ENCODE measurements at regions not wholly inside any gene's neighbourhood (a gene's known extent, or its start where the extent isn't known, plus 50 kb on each side); places are given as distances from the start of the nearest gene placed in this dataset.

- H3K4me3 Mint-ChIP-seq, result no peak overlapping the region
- no peak overlapping the region for H3K4me3 ChIP-seq (ENCODE audit: control insufficient read depth in 1 of 2, extremely low read depth in 1 of 2, low read length in 1 of 2)
- H3K27me3 ChIP-seq (replicated peaks in 1 of 2; ENCODE audit: control insufficient read depth in 2 of 2, extremely low read depth in 1 of 2, insufficient read depth in 2 of 2, low read length in 1 of 2), result peaks cover 0 to 8% of the 10 kb centered on the region in 2 experiments
- POLR2A ChIA-PET, result interaction anchor here in 1 of 2 donors (0.6 kb wide), 1 partner anchor 8 kb away, joined by 3 read pairs; no protein-coding TSS in a partner anchor
- no CpG with 5 or more reads among the region's 3 CpGs for WGBS (ENCODE audit: insufficient coverage)
- CTCF ChIA-PET, result interaction anchor here (0.6 to 4.7 kb wide), 6 partner anchors 25 to 427 kb away, joined by 3 to 22 read pairs (median 3); no protein-coding TSS in a partner anchor
- H3K36me3 ChIP-seq (ENCODE audit: control insufficient read depth in 2 of 2, extremely low read depth in 1 of 2, insufficient read depth in 1 of 2, low read length in 1 of 2), result no peaks in the 10 kb centered on the region
- H3K4me1 ChIP-seq (ENCODE audit: control insufficient read depth in 1 of 2, extremely low read depth in 1 of 2, insufficient read depth in 2 of 2, low read length in 2 of 2), result no peaks in the 10 kb centered on the region
- no peaks in the 10 kb centered on the region for H3K9me3 Mint-ChIP-seq
- H3K27me3 Mint-ChIP-seq, result peaks cover 20 to 31% of the 10 kb centered on the region in 2 donors
- ATAC-seq (replicated peaks in 1 of 4) (no peak), DNase-seq (no peak)
- no peak overlapping the region for H3K27ac Mint-ChIP-seq
- H3K4me1 Mint-ChIP-seq, result no peaks in the 10 kb centered on the region
- H3K9me3 ChIP-seq, result no peaks in the 10 kb centered on the region
- H3K27ac ChIP-seq (ENCODE audit: low read length), result no peak overlapping the region
- no peaks in the 10 kb centered on the region for H3K36me3 Mint-ChIP-seq
These were observed 168.6 kb downstream of the LACC1 start for GRCh38 chr13:44048326-44048725.

GRCh38 chr13:44049081-44049945 is 169.6 kb downstream of the LACC1 start:
- peaks cover 0 to 8% of the 10 kb centered on the region in 2 experiments for H3K27me3 ChIP-seq (replicated peaks in 1 of 2; ENCODE audit: control insufficient read depth in 2 of 2, extremely low read depth in 1 of 2, insufficient read depth in 2 of 2, low read length in 1 of 2)
- Mint-ChIP-seq H3K27ac (no peak overlapping the region), H3K4me3 (no peak overlapping the region), H3K9me3 (no peaks in the 10 kb centered on the region), H3K27me3 (peaks cover 19 to 30% of the 10 kb centered on the region in 2 donors), H3K36me3 (no peaks in the 10 kb centered on the region), H3K4me1 (no peaks in the 10 kb centered on the region)
- WGBS (ENCODE audit: insufficient coverage), result no CpG with 5 or more reads among the region's 3 CpGs
- DNase-seq, result no peak
- H3K36me3 ChIP-seq (ENCODE audit: control insufficient read depth in 2 of 2, extremely low read depth in 1 of 2, insufficient read depth in 1 of 2, low read length in 1 of 2), result no peaks in the 10 kb centered on the region
- H3K4me3 ChIP-seq (ENCODE audit: control insufficient read depth in 1 of 2, extremely low read depth in 1 of 2, low read length in 1 of 2), result no peak overlapping the region
- POLR2A ChIA-PET, result no interaction called here
- H3K27ac ChIP-seq (ENCODE audit: low read length), result no peak overlapping the region
- no peaks in the 10 kb centered on the region for H3K4me1 ChIP-seq (ENCODE audit: control insufficient read depth in 1 of 2, extremely low read depth in 1 of 2, insufficient read depth in 2 of 2, low read length in 2 of 2)
- H3K9me3 ChIP-seq, result no peaks in the 10 kb centered on the region
- no peak for ATAC-seq (replicated peaks in 1 of 4)
- CTCF ChIA-PET, result interaction anchor here (0.6 to 4.7 kb wide), 4 partner anchors 9 to 394 kb away, joined by 3 to 22 read pairs (median 4); no protein-coding TSS in a partner anchor

GRCh38 chr13:44050450-44051063 is 170.9 kb downstream of the LACC1 start:
- peaks cover 26 to 34% of the 10 kb centered on the region in 2 donors for H3K27me3 Mint-ChIP-seq
- ATAC-seq (replicated peaks in 1 of 4) (no peak), DNase-seq (peak in 2 of 35 experiments; percentile 7 to 61)
- Histone ChIP-seq H3K4me1 (ENCODE audit: control insufficient read depth in 1 of 2, extremely low read depth in 1 of 2, insufficient read depth in 2 of 2, low read length in 2 of 2) (no peaks in the 10 kb centered on the region), H3K27ac (ENCODE audit: low read length) (no peak overlapping the region), H3K36me3 (ENCODE audit: control insufficient read depth in 2 of 2, extremely low read depth in 1 of 2, insufficient read depth in 1 of 2, low read length in 1 of 2) (no peaks in the 10 kb centered on the region), H3K9me3 (no peaks in the 10 kb centered on the region), H3K27me3 (replicated peaks in 1 of 2; ENCODE audit: control insufficient read depth in 2 of 2, extremely low read depth in 1 of 2, insufficient read depth in 2 of 2, low read length in 1 of 2) (peaks cover 0 to 4% of the 10 kb centered on the region in 2 experiments), H3K4me3 (ENCODE audit: control insufficient read depth in 1 of 2, extremely low read depth in 1 of 2, low read length in 1 of 2) (no peak overlapping the region)
- no peaks in the 10 kb centered on the region for H3K36me3 Mint-ChIP-seq
- WGBS (ENCODE audit: insufficient coverage), result no CpG with 5 or more reads among the region's 3 CpGs
- CTCF ChIA-PET, result interaction anchor here in 1 of 2 donors (0.6 kb wide), 1 partner anchor 389 kb away, joined by 3 read pairs; no protein-coding TSS in a partner anchor
- no peaks in the 10 kb centered on the region for H3K9me3 Mint-ChIP-seq
- H3K4me3 Mint-ChIP-seq, result no peak overlapping the region
- POLR2A ChIA-PET, result no interaction called here
- peaks cover 0 to 3% (median 0%) of the 10 kb centered on the region in 3 donors for H3K4me1 Mint-ChIP-seq
- H3K27ac Mint-ChIP-seq, result no peak overlapping the region

GRCh38 chr13:44051405-44051804 is 171.7 kb downstream of the LACC1 start:
- Mint-ChIP-seq H3K27me3 (peaks cover 30 to 31% of the 10 kb centered on the region in 2 donors), H3K4me3 (no peak overlapping the region), H3K4me1 (peaks cover 0 to 8% (median 0%) of the 10 kb centered on the region in 3 donors), H3K36me3 (no peaks in the 10 kb centered on the region), H3K9me3 (no peaks in the 10 kb centered on the region), H3K27ac (no peak overlapping the region)
- DNase-seq (no peak), ATAC-seq (replicated peaks in 1 of 4) (no peak)
- Histone ChIP-seq H3K27ac (ENCODE audit: low read length) (no peak overlapping the region), H3K36me3 (ENCODE audit: control insufficient read depth in 2 of 2, extremely low read depth in 1 of 2, insufficient read depth in 1 of 2, low read length in 1 of 2) (no peaks in the 10 kb centered on the region), H3K9me3 (no peaks in the 10 kb centered on the region), H3K4me1 (ENCODE audit: control insufficient read depth in 1 of 2, extremely low read depth in 1 of 2, insufficient read depth in 2 of 2, low read length in 2 of 2) (no peaks in the 10 kb centered on the region), H3K4me3 (ENCODE audit: control insufficient read depth in 1 of 2, extremely low read depth in 1 of 2, low read length in 1 of 2) (no peak overlapping the region), H3K27me3 (replicated peaks in 1 of 2; ENCODE audit: control insufficient read depth in 2 of 2, extremely low read depth in 1 of 2, insufficient read depth in 2 of 2, low read length in 1 of 2) (peaks cover 0 to 6% of the 10 kb centered on the region in 2 experiments)
- ChIA-PET POLR2A (no interaction called here), CTCF (interaction anchor here (0.6 to 1.8 kb wide), 6 partner anchors 22 to 388 kb away, joined by 3 to 10 read pairs (median 6); no protein-coding TSS in a partner anchor)

GRCh38 chr13:44051918-44052675 is 172.4 kb downstream of the LACC1 start:
- Histone ChIP-seq H3K27ac (ENCODE audit: low read length) (no peak overlapping the region), H3K9me3 (no peaks in the 10 kb centered on the region), H3K27me3 (replicated peaks in 1 of 2; ENCODE audit: control insufficient read depth in 2 of 2, extremely low read depth in 1 of 2, insufficient read depth in 2 of 2, low read length in 1 of 2) (peaks cover 0 to 6% of the 10 kb centered on the region in 2 experiments), H3K4me1 (ENCODE audit: control insufficient read depth in 1 of 2, extremely low read depth in 1 of 2, insufficient read depth in 2 of 2, low read length in 2 of 2) (no peaks in the 10 kb centered on the region), H3K36me3 (ENCODE audit: control insufficient read depth in 2 of 2, extremely low read depth in 1 of 2, insufficient read depth in 1 of 2, low read length in 1 of 2) (no peaks in the 10 kb centered on the region), H3K4me3 (ENCODE audit: control insufficient read depth in 1 of 2, extremely low read depth in 1 of 2, low read length in 1 of 2) (no peak overlapping the region)
- ChIA-PET CTCF (interaction anchor here (0.5 to 1.8 kb wide), 8 partner anchors 22 to 960 kb away, joined by 3 to 10 read pairs (median 4); no protein-coding TSS in a partner anchor), POLR2A (no interaction called here)
- no peak for DNase-seq
- no peak overlapping the region for H3K4me3 Mint-ChIP-seq
- H3K27me3 Mint-ChIP-seq, result peaks cover 28 to 33% of the 10 kb centered on the region in 2 donors
- H3K27ac Mint-ChIP-seq, result no peak overlapping the region
- ATAC-seq (replicated peaks in 1 of 4), result no peak
- no peaks in the 10 kb centered on the region for H3K36me3 Mint-ChIP-seq
- no peaks in the 10 kb centered on the region for H3K9me3 Mint-ChIP-seq
- H3K4me1 Mint-ChIP-seq, result peaks cover 0 to 8% (median 0%) of the 10 kb centered on the region in 3 donors
- 95% methylated on average over 2 of the region's 6 CpGs for WGBS (ENCODE audit: insufficient coverage)

- no peaks in the 10 kb centered on the region for H3K36me3 Mint-ChIP-seq
- H3K27ac Mint-ChIP-seq, result no peak overlapping the region
- ChIA-PET CTCF (interaction anchor here (1.7 to 1.8 kb wide), 3 partner anchors 384 to 386 kb away, joined by 6 to 10 read pairs (median 6); no protein-coding TSS in a partner anchor), POLR2A (no interaction called here)
- H3K9me3 Mint-ChIP-seq, result no peaks in the 10 kb centered on the region
- Histone ChIP-seq H3K4me1 (ENCODE audit: control insufficient read depth in 1 of 2, extremely low read depth in 1 of 2, insufficient read depth in 2 of 2, low read length in 2 of 2) (no peaks in the 10 kb centered on the region), H3K9me3 (no peaks in the 10 kb centered on the region), H3K27ac (ENCODE audit: low read length) (no peak overlapping the region), H3K4me3 (ENCODE audit: control insufficient read depth in 1 of 2, extremely low read depth in 1 of 2, low read length in 1 of 2) (no peak overlapping the region), H3K36me3 (ENCODE audit: control insufficient read depth in 2 of 2, extremely low read depth in 1 of 2, insufficient read depth in 1 of 2, low read length in 1 of 2) (no peaks in the 10 kb centered on the region), H3K27me3 (replicated peaks in 1 of 2; ENCODE audit: control insufficient read depth in 2 of 2, extremely low read depth in 1 of 2, insufficient read depth in 2 of 2, low read length in 1 of 2) (peaks cover 0 to 6% of the 10 kb centered on the region in 2 experiments)
- 95% methylated on average over 10 of the region's 10 CpGs for WGBS (ENCODE audit: insufficient coverage)
- ATAC-seq (replicated peaks in 1 of 4) (no peak), DNase-seq (no peak)
- H3K27me3 Mint-ChIP-seq, result peaks cover 26 to 30% of the 10 kb centered on the region in 2 donors
- peaks cover 0 to 8% (median 0%) of the 10 kb centered on the region in 3 donors for H3K4me1 Mint-ChIP-seq
- H3K4me3 Mint-ChIP-seq, result no peak overlapping the region
These were observed 173.1 kb downstream of the LACC1 start for GRCh38 chr13:44052780-44053184.

Data from T-cell (primary cell).